ENCODE measurements at regions not wholly inside any gene's neighbourhood (a gene's known extent, or its start where the extent isn't known, plus 50 kb on each side); places are given as distances from the start of the nearest gene placed in this dataset.

- TF ChIP-seq CTCF (IDR thresholded peaks at IDR 0.05) (no peak), POLR2A (IDR thresholded peaks at IDR 0.05) (no peak)
These were observed 438.6 kb downstream of the COG6 start for GRCh38 chr13:40094056-40094455.

All from Peyer's patch (tissue), 4 donors.